HEK293T (cell line): ENCODE measurements at regions not wholly inside any gene's neighbourhood (a gene's known extent, or its start where the extent isn't known, plus 50 kb on each side); places are given as distances from the start of the nearest gene placed in this dataset.

ENCODE experiments used
- CTCF ChIA-PET: fragments of 350-600 bp; formaldehyde crosslinking; extraction: SDS; loops from one replicate; lab custom pipeline; 2021; ENCODE audit warnings: antibody characterized with exemption, inconsistent platforms; lab: Yijun Ruan, JAX
- POLR2A ChIA-PET: fragments of 350-600 bp; formaldehyde crosslinking; extraction: SDS; loops from one replicate; lab custom pipeline; 2020; ENCODE audit warnings: antibody characterized with exemption, inconsistent platforms; lab: Yijun Ruan, JAX
- DNase-seq: peaks from one replicate; pipeline ENCODE4 v3.0.0; 2012; ENCODE audit warnings: mixed read lengths; ENCODE audit errors: extremely low spot score
- ARNT ChIP-seq: fragments of 450-650 bp; IDR thresholded peaks from 2 replicates; pipeline ENCODE4 v1.6.1; 2017; ENCODE audit warnings: mild to moderate bottlenecking
- BHLHE40 ChIP-seq: fragments of 450-650 bp; IDR thresholded peaks from 2 replicates; pipeline ENCODE4 v1.6.1; 2016; ENCODE audit warnings: mild to moderate bottlenecking, moderate library complexity, borderline replicate concordance
- CTBP1 ChIP-seq: fragments of 450-650 bp; IDR thresholded peaks from 2 replicates; pipeline ENCODE4 v1.6.1; 2016; ENCODE audit warnings: borderline replicate concordance
- ELF4 ChIP-seq: fragments of 450-650 bp; IDR thresholded peaks from 2 replicates; pipeline ENCODE4 v1.6.1; 2017; ENCODE audit warnings: antibody characterized with exemption
- FOXA1 ChIP-seq: fragments of 450-650 bp; IDR thresholded peaks from 2 replicates; pipeline ENCODE4 v1.6.1; 2016; ENCODE audit warnings: mild to moderate bottlenecking
- FOXK2 ChIP-seq: fragments of 450-650 bp; IDR thresholded peaks from 2 replicates; pipeline ENCODE4 v1.6.1; 2016; ENCODE audit warnings: mild to moderate bottlenecking
- FOXM1 ChIP-seq: fragments of 450-650 bp; IDR thresholded peaks from 2 replicates; pipeline ENCODE4 v1.6.1; 2017; ENCODE audit warnings: mild to moderate bottlenecking, borderline replicate concordance
- HDGF ChIP-seq: fragments of 450-650 bp; IDR thresholded peaks from 2 replicates; pipeline ENCODE4 v1.6.1; 2017; ENCODE audit warnings: antibody characterized with exemption, borderline replicate concordance
- L3MBTL2 ChIP-seq: fragments of 450-650 bp; conservative IDR thresholded peaks from 2 replicates; pipeline ENCODE4 v1.6.1; 2016; ENCODE audit warnings: mild to moderate bottlenecking
- LEF1 ChIP-seq: fragments of 450-650 bp; IDR thresholded peaks from 2 replicates; pipeline ENCODE4 v1.6.1; 2017; ENCODE audit warnings: mild to moderate bottlenecking, borderline replicate concordance
- NFRKB ChIP-seq: fragments of 450-650 bp; IDR thresholded peaks from 2 replicates; pipeline ENCODE4 v1.6.1; 2016; ENCODE audit warnings: mild to moderate bottlenecking, moderate library complexity
- PKNOX1 ChIP-seq: fragments of 450-650 bp; IDR thresholded peaks from 2 replicates; pipeline ENCODE4 v1.6.1; 2016
- SP1 ChIP-seq: fragments of 450-650 bp; IDR thresholded peaks from 2 replicates; pipeline ENCODE4 v1.6.1; 2017
- SUZ12 ChIP-seq: fragments of 450-650 bp; IDR thresholded peaks from 2 replicates; pipeline ENCODE4 v1.6.1; 2016; ENCODE audit warnings: mild to moderate bottlenecking
- TARDBP ChIP-seq: fragments of 450-650 bp; IDR thresholded peaks from 2 replicates; pipeline ENCODE4 v1.6.1; 2016
- ZNF384 ChIP-seq: fragments of 450-650 bp; IDR thresholded peaks from 2 replicates; pipeline ENCODE4 v1.6.1; 2016

- POLR2A ChIA-PET = no interaction called here
- no peak for DNase-seq
- CTCF ChIA-PET = no interaction called here
- TF ChIP-seq FOXK2 (no peak), ARNT (no peak), PKNOX1 (peak; percentile 61; the same call in 1 of the 2 replicates)
These were observed 146.1 kb upstream of the NOL4 start for GRCh38 chr18:34370704-34371395.

GRCh38 chr18:34380326-34380725 is 155.6 kb upstream of the NOL4 start:
- DNase-seq = no peak
- TF ChIP-seq PKNOX1 (no peak), ELF4 (no peak), SUZ12 (no peak), FOXK2 (no peak), NFRKB (no peak), BHLHE40 (no peak), SP1 (no peak), FOXM1 (no peak), ARNT (no peak), HDGF (no peak), FOXA1 (no peak), CTBP1 (no peak), TARDBP (no peak), ZNF384 (no peak)
- POLR2A ChIA-PET = no interaction called here
- CTCF ChIA-PET = interaction anchor here (0.5 kb wide), 1 partner anchor 395 kb away, joined by 3 read pairs; no protein-coding TSS in a partner anchor

- ChIA-PET CTCF (no interaction called here), POLR2A (no interaction called here)
- TF ChIP-seq ARNT (no peak), FOXM1 (no peak), ELF4 (no peak), TARDBP (no peak), PKNOX1 (no peak), FOXK2 (no peak), SP1 (no peak), LEF1 (no peak), SUZ12 (no peak), HDGF (no peak), NFRKB (no peak), CTBP1 (no peak), BHLHE40 (no peak), FOXA1 (no peak), L3MBTL2 (no peak), ZNF384 (no peak)
- no peak for DNase-seq
These were observed 160.6 kb upstream of the NOL4 start for GRCh38 chr18:34385311-34385710.

- TF ChIP-seq CTBP1 (no peak), FOXM1 (no peak), ELF4 (no peak), NFRKB (no peak), SP1 (no peak), PKNOX1 (no peak), FOXA1 (no peak), BHLHE40 (no peak), FOXK2 (no peak), ARNT (no peak), ZNF384 (no peak), L3MBTL2 (no peak), SUZ12 (no peak), LEF1 (no peak), TARDBP (no peak), HDGF (no peak)
- ChIA-PET CTCF (no interaction called here), POLR2A (no interaction called here)
- no peak for DNase-seq
These were observed 162.1 kb upstream of the NOL4 start for GRCh38 chr18:34386803-34387202.

- ChIA-PET CTCF (no interaction called here), POLR2A (no interaction called here)
- TF ChIP-seq NFRKB (no peak), L3MBTL2 (no peak), BHLHE40 (no peak), SUZ12 (no peak), FOXM1 (no peak), ARNT (no peak), PKNOX1 (no peak), CTBP1 (no peak), LEF1 (no peak), FOXA1 (no peak), HDGF (no peak), SP1 (no peak), ZNF384 (no peak), TARDBP (no peak), FOXK2 (no peak), ELF4 (no peak)
- no peak for DNase-seq
These were observed 172.7 kb upstream of the NOL4 start for GRCh38 chr18:34397286-34397896.
